HCT116 (cell line): ENCODE measurements at regions not wholly inside any gene's neighbourhood (a gene's known extent, or its start where the extent isn't known, plus 50 kb on each side); places are given as distances from the start of the nearest gene placed in this dataset.

Source experiments
- ATAC-seq: fragments of 200-7000 bp; cut with Tn5 transposase; 2 replicates; pipeline ENCODE4 v1.9.1; 2020; ENCODE audit warnings: mild to moderate bottlenecking, moderate library complexity
- BruUV-seq: library from RNA; stranded (reverse); fragments of 400-500 nt; replicated peaks from 2 replicates; lab custom pipeline; 2021; lab: Mats Ljungman, UMichigan
- CTCF ChIA-PET: fragments of 300-600 bp; sonication (Branson Sonifier 250); formaldehyde crosslinking; loops from one replicate; lab custom pipeline; 2021; ENCODE audit warnings: antibody characterized with exemption; lab: Charles Lee
- POLR2A ChIA-PET: fragments of 300-600, 350-600 bp; sonication (Branson Sonifier 250); formaldehyde crosslinking; loops from one replicate; lab custom pipeline; 2021; ENCODE audit warnings: antibody characterized with exemption; lab: Charles Lee
- RAD21 ChIA-PET, 2 experiments: fragments of 300-600 bp; sonication (Branson Sonifier 250); formaldehyde crosslinking; loops; one replicate each; lab custom pipeline; 2023; ENCODE audit warnings: low total read pairs in 2 of 2; ENCODE audit not compliant: uncharacterized antibody in 2 of 2, unreplicated experiment in 2 of 2, low non-redundant PET in 1 of 2; lab: Charles Lee
- DNase-seq: peaks from one replicate; pipeline ENCODE4 v3.0.0-alpha.2; 2010; ENCODE audit warnings: low read depth, low spot score
- H2AFZ ChIP-seq: fragments of 200-600 bp; shearing (Covaris generic), sonication (generic); 2 replicates; pipeline ENCODE4 v1.6.1; 2017; ENCODE audit warnings: low read depth, mixed run types, mixed read lengths, antibody characterized with exemption, low read length; ENCODE audit not compliant: poor library complexity, severe bottlenecking
- H3K27ac ChIP-seq: 2 replicates; pipeline ENCODE4 v1.5.1; 2012; ENCODE audit warnings: low read depth, low read length
- H3K27me3 ChIP-seq: fragments of 200-600 bp; sonication (generic); 2 replicates; pipeline ENCODE4 v1.6.1; 2016; ENCODE audit warnings: mixed run types, low read length, mixed read lengths; ENCODE audit not compliant: insufficient read depth
- H3K36me3 ChIP-seq, 2 experiments: fragments of 200-500 bp in 1 of 2; fragments of 200-600 bp in 1 of 2; sonication (Bioruptor generic) in 1 of 2; sonication (generic) in 1 of 2; 2 replicates each; pipeline versions ENCODE4 v1.5.1 to v1.6.1; 2014 to 2016; ENCODE audit warnings: low read length in 2 of 2, inconsistent platforms in 1 of 2, mixed read lengths in 1 of 2, mixed run types in 1 of 2; ENCODE audit not compliant: insufficient read depth in 2 of 2, control insufficient read depth in 1 of 2
- H3K4me1 ChIP-seq, 2 experiments: fragments of 200-600 bp in 1 of 2; sonication (generic) in 1 of 2; 2 replicates each; pipeline versions ENCODE4 v1.5.1 to v1.6.1; 2012 to 2017; ENCODE audit warnings: low read length in 2 of 2, inconsistent platforms in 1 of 2, mild to moderate bottlenecking in 1 of 2, mixed read lengths in 1 of 2, mixed run types in 1 of 2, moderate library complexity in 1 of 2; ENCODE audit not compliant: insufficient read depth in 2 of 2, control insufficient read depth in 1 of 2
- H3K4me2 ChIP-seq: fragments of 200-600 bp; sonication (generic); 2 replicates; pipeline ENCODE4 v1.6.1; 2017; ENCODE audit warnings: mixed run types, low read length, mixed read lengths
- H3K4me3 ChIP-seq, 2 experiments: fragments of 200-600 bp in 1 of 2; sonication (generic) in 1 of 2; replicated peaks in 1 of 2; 2 replicates each; pipeline ENCODE4 v1.5.1; 2011 to 2016; ENCODE audit warnings: low read length in 2 of 2, control low read depth in 1 of 2, low read depth in 1 of 2, mild to moderate bottlenecking in 1 of 2, mixed read lengths in 1 of 2, mixed run types in 1 of 2
- H3K79me2 ChIP-seq: fragments of 200-600 bp; sonication (generic); 2 replicates; pipeline ENCODE4 v1.6.1; 2017; ENCODE audit warnings: mild to moderate bottlenecking, mixed run types, low read length, moderate library complexity, mixed read lengths; ENCODE audit not compliant: insufficient read depth
- H3K9ac ChIP-seq: fragments of 200-600 bp; sonication (generic); 2 replicates; pipeline ENCODE4 v1.6.1; 2016; ENCODE audit warnings: low read length, mixed read lengths
- H3K9me2 ChIP-seq: fragments of 200-600 bp; sonication (generic), shearing (Covaris generic); 2 replicates; pipeline ENCODE4 v1.6.1; 2017; ENCODE audit warnings: mixed run types, mild to moderate bottlenecking, moderate library complexity; ENCODE audit not compliant: insufficient read depth
- H3K9me3 ChIP-seq, 2 experiments: fragments of 200-500 bp in 1 of 2; fragments of 200-600 bp in 1 of 2; sonication (Bioruptor generic) in 1 of 2; sonication (generic) in 1 of 2; 2 replicates each; pipeline ENCODE4 v1.6.1; 2014 to 2017; ENCODE audit warnings: low read length in 2 of 2, mixed read lengths in 2 of 2, inconsistent platforms in 1 of 2, low read depth in 1 of 2, mild to moderate bottlenecking in 1 of 2, mixed run types in 1 of 2, moderate library complexity in 1 of 2; ENCODE audit not compliant: control insufficient read depth in 1 of 2, insufficient read depth in 1 of 2
- H4K20me1 ChIP-seq: fragments of 200-600 bp; sonication (generic), shearing (Covaris generic); 2 replicates; pipeline ENCODE4 v1.6.1; 2017; ENCODE audit warnings: mixed run types, mild to moderate bottlenecking, moderate library complexity; ENCODE audit not compliant: insufficient read depth
- EZH2phosphoT487 ChIP-seq: fragments of 200-600 bp; IDR thresholded peaks from 2 replicates; pipeline ENCODE4 v1.6.1; 2018; ENCODE audit warnings: antibody characterized with exemption, borderline replicate concordance
- POLR2A ChIP-seq: IDR thresholded peaks from 2 replicates; pipeline ENCODE4 v1.7.0; 2011; ENCODE audit warnings: borderline replicate concordance; ENCODE audit not compliant: insufficient read depth, insufficient read length; ENCODE audit errors: extremely low read depth
- POLR2AphosphoS5 ChIP-seq: IDR thresholded peaks from 2 replicates; pipeline ENCODE4 v1.6.1; 2011; ENCODE audit warnings: mild to moderate bottlenecking, low read depth, low read length, moderate library complexity
- SIN3A ChIP-seq: IDR thresholded peaks from 2 replicates; pipeline ENCODE4 v1.6.1; 2012; ENCODE audit warnings: low read depth
- TCF7L2 ChIP-seq: IDR thresholded peaks from 2 replicates; pipeline ENCODE4 v1.7.0; 2011; ENCODE audit warnings: borderline replicate concordance, inconsistent platforms; ENCODE audit not compliant: insufficient read depth, insufficient read length; ENCODE audit errors: extremely low read depth
- YY1 ChIP-seq: IDR thresholded peaks from 2 replicates; pipeline ENCODE4 v1.6.1; 2011; ENCODE audit warnings: low read length, low read depth, moderate library complexity, mild to moderate bottlenecking; ENCODE audit not compliant: insufficient replicate concordance; ENCODE audit errors: extremely low read depth
- ZFX ChIP-seq: fragments of 450-650 bp; IDR thresholded peaks from 2 replicates; pipeline ENCODE4 v1.6.1; 2017
- intact Hi-C: fragments of 100-400 bp; cut with micrococcal nuclease; formaldehyde crosslinking; loops from 2 replicates; pipeline ENCODE4 v1.10.0; 2022
- TF ChIP-seq, protein P1 (sequence below): IDR thresholded peaks from 2 replicates; pipeline ENCODE4 v1.6.1; 2012
- TF ChIP-seq, protein P2 (sequence below): IDR thresholded peaks from 2 replicates; pipeline ENCODE4 v1.6.1; 2012
- TF ChIP-seq, protein P3 (sequence below): IDR thresholded peaks from 2 replicates; pipeline ENCODE4 v1.6.1; 2012; ENCODE audit warnings: low read depth

DNA sequence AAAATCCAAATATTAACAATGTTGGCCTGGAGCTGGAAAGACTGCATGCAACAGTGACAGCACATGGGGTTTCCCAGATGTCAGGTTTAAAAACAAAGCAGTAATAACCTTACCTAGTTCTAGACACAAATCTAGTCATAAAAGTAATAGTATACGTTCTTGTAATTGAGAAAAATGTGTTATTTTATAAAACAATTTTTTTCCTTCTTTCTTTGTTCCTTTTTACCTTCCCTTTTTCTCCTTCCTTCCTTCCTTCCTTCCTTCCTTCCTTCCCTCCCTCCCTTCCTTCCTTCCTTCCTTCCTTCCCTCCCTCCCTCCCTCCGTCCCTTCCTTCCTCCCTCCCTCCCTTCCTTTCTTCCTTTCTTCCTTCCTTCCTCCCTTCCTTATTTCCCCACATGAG lies 242.7 kb upstream of the PDE10A start:
- no peaks in the 10 kb centered on the region for H3K36me3 ChIP-seq
- no peaks in the 10 kb centered on the region for H3K79me2 ChIP-seq
- H3K9ac ChIP-seq, result no peak overlapping the region
- no peak overlapping the region for H2AFZ ChIP-seq
- no peak for DNase-seq
- BruUV-seq, result no TSS peak
- POLR2A ChIA-PET, result no interaction called here
- H3K4me3 ChIP-seq, result no peak overlapping the region
- no peaks in the 10 kb centered on the region for H3K27me3 ChIP-seq
- H3K9me3 ChIP-seq, result 0 out of 4 replicates have a peak, but pooled peaks cover 0 to 4% of the 10 kb centered on the region in 2 experiments
- CTCF ChIA-PET, result no interaction called here
- RAD21 ChIA-PET, result no interaction called here
- no peak for TF ChIP-seq ZFX
- intact Hi-C loops, result no loop called here
- H3K9me2 ChIP-seq, result no peaks in the 10 kb centered on the region
- H3K4me2 ChIP-seq, result no peak overlapping the region
- no peak overlapping the region for H3K27ac ChIP-seq
- no peaks in the 10 kb centered on the region for H4K20me1 ChIP-seq
- H3K4me1 ChIP-seq, result no peaks in the 10 kb centered on the region
- ATAC-seq, result no peak

DNA sequence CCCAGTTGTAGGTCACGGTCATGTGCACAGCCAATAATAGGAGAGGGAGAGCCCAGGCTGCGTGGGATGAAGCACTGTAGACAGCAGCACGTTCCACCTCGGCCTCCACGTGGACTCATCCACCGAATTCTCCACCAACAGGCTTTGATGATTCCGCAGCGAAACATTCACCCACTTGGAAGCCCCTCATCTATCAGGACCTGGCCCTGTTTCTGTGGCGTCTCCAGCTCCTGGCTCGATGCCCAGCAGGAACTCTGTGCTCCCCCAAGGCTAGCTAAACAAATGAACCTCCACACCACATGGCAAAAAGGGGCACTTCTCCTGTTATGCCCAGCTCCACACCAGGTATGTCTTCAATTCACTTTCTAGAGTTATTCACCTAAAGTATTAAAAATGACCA lies 237.9 kb upstream of the PDE10A start:
- no TSS peak for BruUV-seq
- CTCF ChIA-PET, result no interaction called here
- Histone ChIP-seq H3K36me3 (no peaks in the 10 kb centered on the region), H3K79me2 (no peaks in the 10 kb centered on the region), H4K20me1 (no peaks in the 10 kb centered on the region), H3K27me3 (no peaks in the 10 kb centered on the region), H3K4me1 (no peaks in the 10 kb centered on the region), H3K9ac (no peak overlapping the region), H3K4me3 (no peak overlapping the region), H2AFZ (no peak overlapping the region), H3K4me2 (no peak overlapping the region), H3K27ac (no peak overlapping the region), H3K9me2 (no peaks in the 10 kb centered on the region), H3K9me3 (0 out of 4 replicates have a peak, but pooled peaks cover 0 to 4% of the 10 kb centered on the region in 2 experiments)
- DNase-seq, result no peak
- POLR2A ChIA-PET, result no interaction called here
- RAD21 ChIA-PET, result no interaction called here
- TF ChIP-seq TCF7L2 (no peak), SIN3A (no peak), POLR2AphosphoS5 (no peak), EZH2phosphoT487 (no peak), YY1 (no peak), POLR2A (no peak)
- TF ChIP-seq, protein P1, sequence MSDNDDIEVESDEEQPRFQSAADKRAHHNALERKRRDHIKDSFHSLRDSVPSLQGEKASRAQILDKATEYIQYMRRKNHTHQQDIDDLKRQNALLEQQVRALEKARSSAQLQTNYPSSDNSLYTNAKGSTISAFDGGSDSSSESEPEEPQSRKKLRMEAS, result no peak
- TF ChIP-seq, protein P2, sequence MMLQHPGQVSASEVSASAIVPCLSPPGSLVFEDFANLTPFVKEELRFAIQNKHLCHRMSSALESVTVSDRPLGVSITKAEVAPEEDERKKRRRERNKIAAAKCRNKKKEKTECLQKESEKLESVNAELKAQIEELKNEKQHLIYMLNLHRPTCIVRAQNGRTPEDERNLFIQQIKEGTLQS, result no peak
- TF ChIP-seq, protein P3, sequence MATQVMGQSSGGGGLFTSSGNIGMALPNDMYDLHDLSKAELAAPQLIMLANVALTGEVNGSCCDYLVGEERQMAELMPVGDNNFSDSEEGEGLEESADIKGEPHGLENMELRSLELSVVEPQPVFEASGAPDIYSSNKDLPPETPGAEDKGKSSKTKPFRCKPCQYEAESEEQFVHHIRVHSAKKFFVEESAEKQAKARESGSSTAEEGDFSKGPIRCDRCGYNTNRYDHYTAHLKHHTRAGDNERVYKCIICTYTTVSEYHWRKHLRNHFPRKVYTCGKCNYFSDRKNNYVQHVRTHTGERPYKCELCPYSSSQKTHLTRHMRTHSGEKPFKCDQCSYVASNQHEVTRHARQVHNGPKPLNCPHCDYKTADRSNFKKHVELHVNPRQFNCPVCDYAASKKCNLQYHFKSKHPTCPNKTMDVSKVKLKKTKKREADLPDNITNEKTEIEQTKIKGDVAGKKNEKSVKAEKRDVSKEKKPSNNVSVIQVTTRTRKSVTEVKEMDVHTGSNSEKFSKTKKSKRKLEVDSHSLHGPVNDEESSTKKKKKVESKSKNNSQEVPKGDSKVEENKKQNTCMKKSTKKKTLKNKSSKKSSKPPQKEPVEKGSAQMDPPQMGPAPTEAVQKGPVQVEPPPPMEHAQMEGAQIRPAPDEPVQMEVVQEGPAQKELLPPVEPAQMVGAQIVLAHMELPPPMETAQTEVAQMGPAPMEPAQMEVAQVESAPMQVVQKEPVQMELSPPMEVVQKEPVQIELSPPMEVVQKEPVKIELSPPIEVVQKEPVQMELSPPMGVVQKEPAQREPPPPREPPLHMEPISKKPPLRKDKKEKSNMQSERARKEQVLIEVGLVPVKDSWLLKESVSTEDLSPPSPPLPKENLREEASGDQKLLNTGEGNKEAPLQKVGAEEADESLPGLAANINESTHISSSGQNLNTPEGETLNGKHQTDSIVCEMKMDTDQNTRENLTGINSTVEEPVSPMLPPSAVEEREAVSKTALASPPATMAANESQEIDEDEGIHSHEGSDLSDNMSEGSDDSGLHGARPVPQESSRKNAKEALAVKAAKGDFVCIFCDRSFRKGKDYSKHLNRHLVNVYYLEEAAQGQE, result no peak
- intact Hi-C loops, result no loop called here
- ATAC-seq, result no peak
